ENCODE measurements at regions not wholly inside any gene's neighbourhood (a gene's known extent, or its start where the extent isn't known, plus 50 kb on each side); places are given as distances from the start of the nearest gene placed in this dataset.

DNA sequence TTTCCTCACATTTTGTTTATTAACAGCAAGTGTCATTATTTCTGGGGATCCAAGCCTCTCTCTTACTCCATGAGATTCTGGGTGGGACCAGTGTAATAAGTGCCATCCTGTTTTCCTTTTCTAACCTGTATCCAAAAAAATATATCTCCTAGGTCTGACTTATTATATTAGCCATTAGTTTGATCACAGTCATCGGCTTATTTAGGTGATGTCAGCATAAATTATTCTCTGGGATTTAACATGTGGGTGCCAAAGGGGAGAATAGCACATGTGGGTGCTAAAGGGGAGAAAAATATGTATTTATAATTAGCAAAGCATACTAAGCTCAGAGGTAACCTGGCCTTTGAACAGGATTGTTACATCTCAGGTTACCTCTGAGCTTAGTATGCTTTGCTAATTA is 293.8 kb upstream of the SEMA3D start:
- Mint-ChIP-seq H3K27me3 (no peaks in the 10 kb centered on the region), H3K36me3 (no peaks in the 10 kb centered on the region), H3K4me1 (no peaks in the 10 kb centered on the region), H3K4me3 (no peak overlapping the region), H3K27ac (no peak overlapping the region), H3K9me3 (peaks cover 0 to 10% (median 2%) of the 10 kb centered on the region in 7 donors)
- H3K27me3 ChIP-seq (ENCODE audit: control insufficient read depth, insufficient read depth, low read length), result no peaks in the 10 kb centered on the region
- H3K27ac ChIP-seq (ENCODE audit: insufficient read depth, low read length, poor library complexity, severe bottlenecking), result no peak overlapping the region
- no peaks in the 10 kb centered on the region for H3K4me1 ChIP-seq (ENCODE audit: control insufficient read depth, insufficient read depth, low read length, poor library complexity, severe bottlenecking)
- no peak for ATAC-seq (ENCODE audit: low read depth in 2 of 2)
- H3K36me3 ChIP-seq (ENCODE audit: control insufficient read depth, insufficient read depth, low read length), result no peaks in the 10 kb centered on the region
- DNase-seq, result no peak
- H3K9me3 ChIP-seq (ENCODE audit: control insufficient read depth in 2 of 2, low read length in 2 of 2), result peaks cover 0 to 4% of the 10 kb centered on the region in 2 experiments
- no peak overlapping the region for H3K4me3 ChIP-seq (ENCODE audit: low read depth, low read length)

DNA sequence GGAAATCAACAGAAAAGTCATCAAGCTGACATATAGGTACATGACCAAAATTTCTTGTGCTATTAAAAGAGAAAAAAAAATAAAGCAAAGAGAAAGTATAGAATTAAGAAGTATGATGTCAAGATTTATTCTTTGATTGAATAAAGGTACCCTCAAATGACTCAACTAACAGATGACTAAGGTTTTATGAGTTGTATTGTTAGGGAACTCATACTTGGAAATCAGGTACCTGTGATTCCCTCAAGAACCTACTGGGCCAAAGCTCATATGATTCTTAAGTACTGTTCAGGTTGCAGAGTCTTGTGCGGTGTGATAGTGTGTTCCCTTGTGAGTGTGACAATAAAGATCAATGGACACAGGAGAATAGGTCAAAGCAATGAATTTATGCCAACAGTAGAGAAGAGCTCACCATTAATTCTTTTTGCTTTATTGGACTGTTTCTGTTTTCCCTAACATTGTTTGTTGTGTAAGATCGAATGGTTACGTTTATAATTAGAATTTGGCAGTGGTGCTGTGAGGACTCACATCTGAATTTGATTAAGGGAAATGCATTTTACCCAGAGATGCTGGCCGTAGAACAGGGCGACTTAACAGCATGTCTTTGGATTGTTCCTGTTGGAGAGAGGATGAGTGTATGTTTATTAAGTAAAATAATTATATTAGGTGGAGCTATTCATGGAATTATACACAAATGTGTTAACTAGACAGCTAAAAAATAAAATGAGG is 293.2 kb upstream of the SEMA3D start:
- DNase-seq, result no peak
- H3K4me3 ChIP-seq (ENCODE audit: low read depth, low read length), result no peak overlapping the region
- H3K4me1 ChIP-seq (ENCODE audit: control insufficient read depth, insufficient read depth, low read length, poor library complexity, severe bottlenecking), result no peaks in the 10 kb centered on the region
- no peaks in the 10 kb centered on the region for H3K36me3 Mint-ChIP-seq
- no peaks in the 10 kb centered on the region for H3K27me3 ChIP-seq (ENCODE audit: control insufficient read depth, insufficient read depth, low read length)
- ATAC-seq (ENCODE audit: low read depth in 2 of 2), result no peak
- no peaks in the 10 kb centered on the region for H3K4me1 Mint-ChIP-seq
- H3K36me3 ChIP-seq (ENCODE audit: control insufficient read depth, insufficient read depth, low read length), result no peaks in the 10 kb centered on the region
- no peak overlapping the region for H3K27ac Mint-ChIP-seq
- H3K27me3 Mint-ChIP-seq, result no peaks in the 10 kb centered on the region
- H3K4me3 Mint-ChIP-seq, result no peak overlapping the region
- peaks cover 0 to 10% (median 2%) of the 10 kb centered on the region in 7 donors for H3K9me3 Mint-ChIP-seq
- peaks cover 0 to 4% of the 10 kb centered on the region in 2 experiments for H3K9me3 ChIP-seq (ENCODE audit: control insufficient read depth in 2 of 2, low read length in 2 of 2)
- H3K27ac ChIP-seq (ENCODE audit: insufficient read depth, low read length, poor library complexity, severe bottlenecking), result no peak overlapping the region

DNA sequence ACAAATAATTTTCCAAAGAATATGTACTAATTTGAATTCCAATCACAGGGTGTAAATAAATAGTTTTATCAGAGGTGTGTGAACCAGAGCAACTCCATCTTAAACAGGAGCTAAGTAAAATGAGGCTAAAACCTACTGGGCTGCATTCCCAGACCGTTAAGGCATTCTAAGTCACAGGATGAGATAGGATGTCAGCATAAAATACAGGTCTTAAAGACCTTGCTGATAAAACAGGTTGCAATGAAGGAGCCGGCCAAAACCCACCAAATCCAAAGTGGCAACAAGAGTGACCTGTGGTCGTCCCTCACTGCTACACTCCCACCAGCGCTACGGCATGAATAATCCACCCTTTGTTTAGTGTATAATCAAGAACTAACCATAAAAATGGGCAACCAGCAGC is 291.7 kb upstream of the SEMA3D start:
- Mint-ChIP-seq H3K36me3 (no peaks in the 10 kb centered on the region), H3K27me3 (no peaks in the 10 kb centered on the region), H3K9me3 (peaks cover 0 to 10% (median 2%) of the 10 kb centered on the region in 7 donors), H3K27ac (no peak overlapping the region), H3K4me1 (no peaks in the 10 kb centered on the region), H3K4me3 (no peak overlapping the region)
- no peak for DNase-seq
- Histone ChIP-seq H3K27ac (ENCODE audit: insufficient read depth, low read length, poor library complexity, severe bottlenecking) (no peak overlapping the region), H3K4me3 (ENCODE audit: low read depth, low read length) (no peak overlapping the region), H3K9me3 (ENCODE audit: control insufficient read depth in 2 of 2, low read length in 2 of 2) (peaks cover 0 to 4% of the 10 kb centered on the region in 2 experiments), H3K36me3 (ENCODE audit: control insufficient read depth, insufficient read depth, low read length) (no peaks in the 10 kb centered on the region), H3K27me3 (ENCODE audit: control insufficient read depth, insufficient read depth, low read length) (no peaks in the 10 kb centered on the region), H3K4me1 (ENCODE audit: control insufficient read depth, insufficient read depth, low read length, poor library complexity, severe bottlenecking) (no peaks in the 10 kb centered on the region)
- no peak for ATAC-seq (ENCODE audit: low read depth in 2 of 2)

DNA sequence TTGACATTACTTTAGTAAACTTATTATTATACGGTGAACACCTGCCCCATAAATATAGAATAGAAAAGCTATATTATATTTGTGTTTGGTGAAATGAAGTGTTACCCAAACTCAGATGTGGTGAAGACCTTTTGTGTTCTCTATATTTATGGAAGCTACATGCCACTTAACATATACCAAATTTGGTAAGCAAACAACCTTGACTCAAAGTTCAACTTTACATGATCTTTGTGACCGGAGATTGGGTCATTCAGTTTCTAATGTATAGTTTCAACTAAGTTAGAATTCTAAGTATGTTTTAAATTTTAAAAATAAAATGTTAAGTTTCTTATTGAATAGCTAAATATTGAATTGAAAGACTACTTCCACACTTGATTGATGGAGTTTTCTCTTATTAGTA is 288.6 kb upstream of the SEMA3D start:
- H3K9me3 ChIP-seq (ENCODE audit: control insufficient read depth in 2 of 2, low read length in 2 of 2), result no peaks in the 10 kb centered on the region
- H3K4me3 ChIP-seq (ENCODE audit: low read depth, low read length), result no peak overlapping the region
- Mint-ChIP-seq H3K27me3 (no peaks in the 10 kb centered on the region), H3K4me1 (no peaks in the 10 kb centered on the region), H3K36me3 (no peaks in the 10 kb centered on the region), H3K9me3 (peaks cover 0 to 10% (median 3%) of the 10 kb centered on the region in 7 donors), H3K27ac (no peak overlapping the region), H3K4me3 (no peak overlapping the region)
- DNase-seq (no peak), ATAC-seq (ENCODE audit: low read depth in 2 of 2) (no peak)
- no peaks in the 10 kb centered on the region for H3K4me1 ChIP-seq (ENCODE audit: control insufficient read depth, insufficient read depth, low read length, poor library complexity, severe bottlenecking)
- H3K27ac ChIP-seq (ENCODE audit: insufficient read depth, low read length, poor library complexity, severe bottlenecking), result no peak overlapping the region
- no peaks in the 10 kb centered on the region for H3K27me3 ChIP-seq (ENCODE audit: control insufficient read depth, insufficient read depth, low read length)
- no peaks in the 10 kb centered on the region for H3K36me3 ChIP-seq (ENCODE audit: control insufficient read depth, insufficient read depth, low read length)

DNA sequence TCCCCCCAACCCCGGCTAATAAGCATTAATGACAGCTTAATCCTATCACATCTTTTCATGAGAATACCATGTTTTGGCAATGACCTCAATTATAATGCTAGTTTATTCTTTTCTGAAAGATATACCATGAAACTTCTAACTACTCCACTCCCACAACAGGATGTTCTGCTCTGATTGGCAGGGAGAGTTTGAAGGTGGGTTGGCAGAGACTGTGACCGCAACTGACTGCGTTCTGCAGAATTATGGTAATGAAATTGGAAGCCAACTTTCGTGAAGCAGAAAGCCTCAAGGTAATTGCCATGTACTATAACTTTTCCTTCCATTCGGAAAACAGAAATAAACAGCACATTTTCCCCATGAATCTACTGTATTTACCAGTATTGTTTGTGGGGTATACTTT is 288.2 kb upstream of the SEMA3D start:
- no peaks in the 10 kb centered on the region for H3K36me3 Mint-ChIP-seq
- Histone ChIP-seq H3K27ac (ENCODE audit: insufficient read depth, low read length, poor library complexity, severe bottlenecking) (no peak overlapping the region), H3K36me3 (ENCODE audit: control insufficient read depth, insufficient read depth, low read length) (no peaks in the 10 kb centered on the region), H3K27me3 (ENCODE audit: control insufficient read depth, insufficient read depth, low read length) (no peaks in the 10 kb centered on the region), H3K4me1 (ENCODE audit: control insufficient read depth, insufficient read depth, low read length, poor library complexity, severe bottlenecking) (no peaks in the 10 kb centered on the region), H3K4me3 (ENCODE audit: low read depth, low read length) (no peak overlapping the region), H3K9me3 (ENCODE audit: control insufficient read depth in 2 of 2, low read length in 2 of 2) (no peaks in the 10 kb centered on the region)
- H3K9me3 Mint-ChIP-seq, result peaks cover 0 to 8% (median 3%) of the 10 kb centered on the region in 7 donors
- no peak for DNase-seq
- no peaks in the 10 kb centered on the region for H3K4me1 Mint-ChIP-seq
- no peak for ATAC-seq (ENCODE audit: low read depth in 2 of 2)
- no peaks in the 10 kb centered on the region for H3K27me3 Mint-ChIP-seq
- no peak overlapping the region for H3K27ac Mint-ChIP-seq
- no peak overlapping the region for H3K4me3 Mint-ChIP-seq

DNA sequence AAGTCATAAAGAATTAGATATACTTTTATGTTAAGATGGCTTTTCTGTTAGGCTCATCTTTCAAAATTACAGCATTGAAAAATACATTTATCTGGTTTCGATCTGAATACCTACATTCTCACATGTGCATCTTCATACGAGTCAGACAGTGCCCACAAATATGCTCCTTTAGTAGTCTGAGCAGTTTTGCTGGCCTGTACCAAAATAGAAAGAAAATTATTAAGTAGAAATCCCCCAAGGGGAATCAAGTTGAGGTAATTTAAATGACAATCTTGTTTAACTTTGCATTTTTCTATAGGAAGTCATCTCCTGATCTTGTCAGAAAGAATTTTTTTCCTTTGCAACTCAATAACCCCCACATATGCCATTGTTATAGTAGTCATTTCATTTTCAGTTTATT is 287.4 kb upstream of the SEMA3D start:
- Histone ChIP-seq H3K4me1 (ENCODE audit: control insufficient read depth, insufficient read depth, low read length, poor library complexity, severe bottlenecking) (no peaks in the 10 kb centered on the region), H3K36me3 (ENCODE audit: control insufficient read depth, insufficient read depth, low read length) (no peaks in the 10 kb centered on the region), H3K9me3 (ENCODE audit: control insufficient read depth in 2 of 2, low read length in 2 of 2) (no peaks in the 10 kb centered on the region), H3K27ac (ENCODE audit: insufficient read depth, low read length, poor library complexity, severe bottlenecking) (no peak overlapping the region), H3K4me3 (ENCODE audit: low read depth, low read length) (no peak overlapping the region), H3K27me3 (ENCODE audit: control insufficient read depth, insufficient read depth, low read length) (no peaks in the 10 kb centered on the region)
- H3K27me3 Mint-ChIP-seq, result no peaks in the 10 kb centered on the region
- no peaks in the 10 kb centered on the region for H3K4me1 Mint-ChIP-seq
- H3K27ac Mint-ChIP-seq, result no peak overlapping the region
- ATAC-seq (ENCODE audit: low read depth in 2 of 2) (no peak), DNase-seq (no peak)
- no peak overlapping the region for H3K4me3 Mint-ChIP-seq
- H3K36me3 Mint-ChIP-seq, result no peaks in the 10 kb centered on the region
- peaks cover 0 to 6% (median 3%) of the 10 kb centered on the region in 7 donors for H3K9me3 Mint-ChIP-seq

DNA sequence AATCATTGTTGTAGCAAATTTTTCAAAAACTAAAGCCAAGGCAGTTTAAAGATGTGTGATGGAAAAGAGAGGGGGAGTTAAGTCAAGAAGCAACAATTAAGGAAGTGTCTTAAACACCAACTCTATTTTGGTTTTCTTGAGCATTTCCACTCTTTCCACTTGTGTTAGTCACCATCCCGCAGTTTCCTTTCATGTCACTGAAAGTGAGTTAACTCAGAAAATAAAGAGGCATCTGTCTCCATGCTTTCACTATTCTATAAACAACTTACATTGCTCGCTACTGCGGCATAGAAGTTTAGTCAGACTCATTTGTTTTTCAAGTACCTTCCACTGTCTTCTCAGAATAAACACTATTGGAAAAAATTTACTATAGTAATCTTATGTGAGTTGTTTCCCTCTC is 284.9 kb upstream of the SEMA3D start:
- Histone ChIP-seq H3K9me3 (ENCODE audit: control insufficient read depth in 2 of 2, low read length in 2 of 2) (no peaks in the 10 kb centered on the region), H3K4me1 (ENCODE audit: control insufficient read depth, insufficient read depth, low read length, poor library complexity, severe bottlenecking) (no peaks in the 10 kb centered on the region), H3K27ac (ENCODE audit: insufficient read depth, low read length, poor library complexity, severe bottlenecking) (no peak overlapping the region), H3K4me3 (ENCODE audit: low read depth, low read length) (no peak overlapping the region), H3K27me3 (ENCODE audit: control insufficient read depth, insufficient read depth, low read length) (no peaks in the 10 kb centered on the region), H3K36me3 (ENCODE audit: control insufficient read depth, insufficient read depth, low read length) (no peaks in the 10 kb centered on the region)
- DNase-seq (no peak), ATAC-seq (ENCODE audit: low read depth in 2 of 2) (peak in 1 of 2 donors; percentile 31)
- Mint-ChIP-seq H3K36me3 (no peaks in the 10 kb centered on the region), H3K27me3 (no peaks in the 10 kb centered on the region), H3K4me3 (no peak overlapping the region), H3K27ac (no peak overlapping the region), H3K9me3 (peaks cover 0 to 9% (median 3%) of the 10 kb centered on the region in 7 donors), H3K4me1 (no peaks in the 10 kb centered on the region)

DNA sequence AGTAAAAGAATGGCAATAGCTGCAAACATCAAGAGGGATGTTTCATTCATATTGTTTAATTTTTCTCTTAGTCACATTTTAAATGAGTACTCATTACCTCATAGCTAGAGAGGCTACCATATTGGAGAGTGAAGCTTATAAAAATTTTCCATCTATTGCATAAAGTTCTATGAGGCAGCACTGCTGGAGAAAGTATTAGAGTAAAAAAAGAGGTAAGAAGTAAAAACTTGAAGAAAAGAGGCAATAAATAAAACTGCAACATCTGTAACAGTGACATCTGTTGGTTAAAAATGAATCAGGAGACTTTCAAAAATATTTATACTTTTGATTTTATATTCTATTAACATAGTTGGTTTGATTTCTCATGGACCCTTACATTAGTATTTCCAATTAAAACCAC is 284.5 kb upstream of the SEMA3D start:
- peaks cover 0 to 4% of the 10 kb centered on the region in 2 experiments for H3K9me3 ChIP-seq (ENCODE audit: control insufficient read depth in 2 of 2, low read length in 2 of 2)
- H3K27ac Mint-ChIP-seq, result no peak overlapping the region
- no peak overlapping the region for H3K27ac ChIP-seq (ENCODE audit: insufficient read depth, low read length, poor library complexity, severe bottlenecking)
- DNase-seq (no peak), ATAC-seq (ENCODE audit: low read depth in 2 of 2) (no peak)
- no peaks in the 10 kb centered on the region for H3K27me3 ChIP-seq (ENCODE audit: control insufficient read depth, insufficient read depth, low read length)
- no peak overlapping the region for H3K4me3 Mint-ChIP-seq
- no peaks in the 10 kb centered on the region for H3K4me1 ChIP-seq (ENCODE audit: control insufficient read depth, insufficient read depth, low read length, poor library complexity, severe bottlenecking)
- H3K9me3 Mint-ChIP-seq, result peaks cover 0 to 7% (median 3%) of the 10 kb centered on the region in 7 donors
- H3K4me3 ChIP-seq (ENCODE audit: low read depth, low read length), result no peak overlapping the region
- H3K36me3 Mint-ChIP-seq, result no peaks in the 10 kb centered on the region
- no peaks in the 10 kb centered on the region for H3K4me1 Mint-ChIP-seq
- H3K27me3 Mint-ChIP-seq, result no peaks in the 10 kb centered on the region
- no peaks in the 10 kb centered on the region for H3K36me3 ChIP-seq (ENCODE audit: control insufficient read depth, insufficient read depth, low read length)

Measured in CD4-positive, CD25-positive, alpha-beta regulatory T cell (primary cell).